Hepatocyte (in vitro differentiated cells): ENCODE measurements at regions not wholly inside any gene's neighbourhood (a gene's known extent, or its start where the extent isn't known, plus 50 kb on each side); places are given as distances from the start of the nearest gene placed in this dataset.

Experiments used
- CTCF ChIP-seq: fragments of 200-600 bp; sonication (generic); IDR thresholded peaks from 2 replicates; pipeline ENCODE4 v1.5.1; 2016; ENCODE audit warnings: antibody characterized with exemption, mild to moderate bottlenecking; ENCODE audit not compliant: poor library complexity
- EZH2 ChIP-seq: fragments of 200-600 bp; sonication (generic); IDR thresholded peaks from 2 replicates; pipeline ENCODE4 v1.6.1; 2016; ENCODE audit warnings: antibody characterized with exemption, mild to moderate bottlenecking, borderline replicate concordance

GRCh38 chr12:125222876-125223275 is 157.6 kb downstream of the AACS start:
- TF ChIP-seq CTCF (no peak), EZH2 (no peak)
